ENCODE measurements at regions not wholly inside any gene's neighbourhood (a gene's known extent, or its start where the extent isn't known, plus 50 kb on each side); places are given as distances from the start of the nearest gene placed in this dataset.

DNA sequence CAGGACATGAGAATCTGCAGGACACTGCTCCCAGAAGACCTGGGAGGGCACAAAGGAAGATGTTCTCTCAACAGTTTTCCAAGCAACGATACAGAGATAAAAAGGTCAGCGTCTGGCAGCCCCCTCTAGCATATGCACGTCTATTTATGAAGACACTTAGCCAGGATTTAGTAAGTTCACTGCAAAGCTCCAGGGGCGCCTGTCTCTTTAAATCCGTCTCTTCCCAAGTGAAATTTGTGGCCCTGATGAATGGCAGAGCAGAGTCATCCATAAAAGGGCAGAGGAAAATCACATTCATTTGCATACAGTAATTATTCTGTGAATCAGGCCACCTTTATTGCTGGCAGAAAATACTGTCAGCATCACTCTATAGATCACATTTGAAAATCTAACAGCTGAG lies 390.9 kb upstream of the SMIM21 start:
- TF ChIP-seq, protein P1, sequence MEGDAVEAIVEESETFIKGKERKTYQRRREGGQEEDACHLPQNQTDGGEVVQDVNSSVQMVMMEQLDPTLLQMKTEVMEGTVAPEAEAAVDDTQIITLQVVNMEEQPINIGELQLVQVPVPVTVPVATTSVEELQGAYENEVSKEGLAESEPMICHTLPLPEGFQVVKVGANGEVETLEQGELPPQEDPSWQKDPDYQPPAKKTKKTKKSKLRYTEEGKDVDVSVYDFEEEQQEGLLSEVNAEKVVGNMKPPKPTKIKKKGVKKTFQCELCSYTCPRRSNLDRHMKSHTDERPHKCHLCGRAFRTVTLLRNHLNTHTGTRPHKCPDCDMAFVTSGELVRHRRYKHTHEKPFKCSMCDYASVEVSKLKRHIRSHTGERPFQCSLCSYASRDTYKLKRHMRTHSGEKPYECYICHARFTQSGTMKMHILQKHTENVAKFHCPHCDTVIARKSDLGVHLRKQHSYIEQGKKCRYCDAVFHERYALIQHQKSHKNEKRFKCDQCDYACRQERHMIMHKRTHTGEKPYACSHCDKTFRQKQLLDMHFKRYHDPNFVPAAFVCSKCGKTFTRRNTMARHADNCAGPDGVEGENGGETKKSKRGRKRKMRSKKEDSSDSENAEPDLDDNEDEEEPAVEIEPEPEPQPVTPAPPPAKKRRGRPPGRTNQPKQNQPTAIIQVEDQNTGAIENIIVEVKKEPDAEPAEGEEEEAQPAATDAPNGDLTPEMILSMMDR (IDR thresholded peaks at IDR 0.05 in 4 of 5, conservative IDR thresholded peaks at IDR 0.05 in 1 of 5), result no peak
- TF ChIP-seq POLR2A (IDR thresholded peaks at IDR 0.05), result no peak
